GM12892 (cell line): ENCODE measurements at regions not wholly inside any gene's neighbourhood (a gene's known extent, or its start where the extent isn't known, plus 50 kb on each side); places are given as distances from the start of the nearest gene placed in this dataset.

Source experiments
- POLR2A ChIP-seq: IDR thresholded peaks from 2 replicates; pipeline ENCODE4 v1.6.1; 2011; ENCODE audit warnings: low read depth, low read length, control low read depth
- POLR2AphosphoS5 ChIP-seq: IDR thresholded peaks from 2 replicates; pipeline ENCODE4 v1.6.1; 2011; ENCODE audit warnings: low read depth, low read length, control low read depth

- TF ChIP-seq POLR2A (no peak), POLR2AphosphoS5 (no peak)
Measured at GRCh38 chr4:23062188-23062587, 369.5 kb downstream of the GBA3 start.
